GM12873 (cell line): ENCODE measurements at regions not wholly inside any gene's neighbourhood (a gene's known extent, or its start where the extent isn't known, plus 50 kb on each side); places are given as distances from the start of the nearest gene placed in this dataset.

Experiments used
- TF ChIP-seq, protein P1 (sequence below): IDR thresholded peaks from 2 replicates; pipeline ENCODE4 v1.5.1; 2012; ENCODE audit warnings: low read depth, mild to moderate bottlenecking, moderate library complexity, low read length, control low read depth; ENCODE audit not compliant: insufficient read depth; ENCODE audit errors: missing control alignments

DNA sequence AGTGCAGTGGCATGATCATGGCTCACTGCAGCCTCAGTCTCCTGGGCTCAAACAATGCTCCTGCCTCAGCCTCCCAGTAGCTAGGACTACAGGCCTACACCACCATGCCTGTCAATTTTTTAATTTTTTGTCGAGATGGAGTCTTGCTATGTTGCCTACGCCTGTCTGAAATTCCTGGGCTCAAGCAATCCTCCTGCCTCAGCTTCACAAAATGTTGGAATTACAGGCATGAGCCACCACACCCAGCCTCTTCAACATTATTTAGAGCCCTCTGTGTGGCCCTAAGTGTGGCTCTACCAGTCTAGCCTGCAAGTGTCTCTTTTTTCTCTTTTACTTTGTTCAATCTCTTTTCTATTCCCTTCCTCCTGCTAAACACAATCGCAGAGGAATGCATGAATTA is 154.4 kb upstream of the EPB41L4A start:
- TF ChIP-seq, protein P1, sequence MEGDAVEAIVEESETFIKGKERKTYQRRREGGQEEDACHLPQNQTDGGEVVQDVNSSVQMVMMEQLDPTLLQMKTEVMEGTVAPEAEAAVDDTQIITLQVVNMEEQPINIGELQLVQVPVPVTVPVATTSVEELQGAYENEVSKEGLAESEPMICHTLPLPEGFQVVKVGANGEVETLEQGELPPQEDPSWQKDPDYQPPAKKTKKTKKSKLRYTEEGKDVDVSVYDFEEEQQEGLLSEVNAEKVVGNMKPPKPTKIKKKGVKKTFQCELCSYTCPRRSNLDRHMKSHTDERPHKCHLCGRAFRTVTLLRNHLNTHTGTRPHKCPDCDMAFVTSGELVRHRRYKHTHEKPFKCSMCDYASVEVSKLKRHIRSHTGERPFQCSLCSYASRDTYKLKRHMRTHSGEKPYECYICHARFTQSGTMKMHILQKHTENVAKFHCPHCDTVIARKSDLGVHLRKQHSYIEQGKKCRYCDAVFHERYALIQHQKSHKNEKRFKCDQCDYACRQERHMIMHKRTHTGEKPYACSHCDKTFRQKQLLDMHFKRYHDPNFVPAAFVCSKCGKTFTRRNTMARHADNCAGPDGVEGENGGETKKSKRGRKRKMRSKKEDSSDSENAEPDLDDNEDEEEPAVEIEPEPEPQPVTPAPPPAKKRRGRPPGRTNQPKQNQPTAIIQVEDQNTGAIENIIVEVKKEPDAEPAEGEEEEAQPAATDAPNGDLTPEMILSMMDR, result no peak

DNA sequence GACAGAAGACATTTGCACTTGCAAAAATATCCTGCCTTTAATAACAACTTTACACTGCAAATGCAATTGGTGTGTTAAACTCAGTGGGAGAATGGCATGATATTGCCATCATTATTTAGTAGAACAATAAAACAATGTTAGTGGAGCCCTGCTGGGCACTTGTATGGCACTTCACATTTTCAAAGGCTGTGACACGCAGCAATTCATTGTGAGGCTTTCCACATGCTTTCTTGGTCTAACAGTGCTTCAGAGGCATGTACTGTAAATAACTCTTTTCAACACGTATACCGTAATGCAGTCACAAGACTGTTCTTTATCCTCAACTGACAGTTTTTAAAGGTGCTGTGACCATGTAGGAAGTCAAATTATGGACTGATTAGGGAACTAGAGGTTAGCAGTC is 155.5 kb upstream of the EPB41L4A start:
- TF ChIP-seq, protein P1, result no peak

DNA sequence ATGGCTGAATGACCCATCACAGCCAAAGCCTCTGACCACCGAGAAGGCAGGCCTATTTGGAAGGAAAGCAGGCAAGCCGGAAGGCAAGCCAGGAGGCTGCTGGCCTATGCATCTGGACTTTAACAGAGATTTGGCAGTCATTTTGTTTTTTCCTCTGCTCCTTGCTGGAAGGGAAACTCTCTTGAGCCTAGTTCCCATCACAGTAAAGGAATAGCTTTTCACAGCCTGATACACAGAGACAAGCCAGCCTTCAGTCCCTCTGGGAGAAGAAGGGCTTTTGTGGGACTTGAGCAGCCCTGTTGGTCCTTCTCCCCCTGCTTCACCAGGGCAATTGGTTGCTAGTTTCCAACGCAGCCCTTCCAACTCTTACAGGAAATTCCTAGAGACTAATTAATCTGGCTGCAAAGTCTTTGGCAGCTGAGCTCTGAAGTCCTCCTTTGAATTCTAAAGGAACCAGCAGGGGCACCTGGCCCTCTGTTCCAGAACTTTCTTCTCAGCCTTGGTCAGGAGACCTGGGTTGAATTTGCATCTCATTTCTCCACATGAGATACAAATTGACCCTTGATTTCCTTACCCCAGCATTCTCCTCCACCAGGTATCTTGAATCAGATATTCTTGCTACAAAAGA is 157.3 kb upstream of the EPB41L4A start:
- TF ChIP-seq, protein P1, result no peak

DNA sequence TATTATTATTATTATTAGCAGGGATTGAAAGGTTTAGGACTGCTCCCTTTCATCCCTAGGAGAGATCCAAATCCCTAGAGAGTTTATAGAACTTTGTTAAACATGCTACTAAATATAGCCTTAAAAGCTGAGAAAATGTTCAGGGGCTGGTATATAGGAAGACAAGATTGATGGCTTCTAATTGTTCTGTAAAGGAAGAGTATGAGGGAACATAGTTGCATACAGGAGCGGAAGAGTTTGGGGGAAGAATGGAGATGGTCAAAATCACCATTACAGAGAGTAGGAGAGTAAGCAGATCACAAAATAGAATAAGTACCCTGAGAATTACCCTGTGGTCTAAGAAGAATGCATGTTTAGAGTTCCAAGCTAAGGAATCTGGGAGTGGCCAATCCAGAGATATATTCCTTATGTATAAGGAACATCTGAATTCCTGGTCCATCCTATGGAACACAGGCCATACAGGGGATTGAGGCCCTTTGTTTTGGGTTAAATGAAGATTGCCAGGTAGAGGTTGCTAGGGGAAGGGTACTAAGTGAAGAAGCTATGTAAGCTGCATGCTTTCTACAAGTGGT is 158.0 kb upstream of the APC start:
- TF ChIP-seq, protein P1, result no peak

DNA sequence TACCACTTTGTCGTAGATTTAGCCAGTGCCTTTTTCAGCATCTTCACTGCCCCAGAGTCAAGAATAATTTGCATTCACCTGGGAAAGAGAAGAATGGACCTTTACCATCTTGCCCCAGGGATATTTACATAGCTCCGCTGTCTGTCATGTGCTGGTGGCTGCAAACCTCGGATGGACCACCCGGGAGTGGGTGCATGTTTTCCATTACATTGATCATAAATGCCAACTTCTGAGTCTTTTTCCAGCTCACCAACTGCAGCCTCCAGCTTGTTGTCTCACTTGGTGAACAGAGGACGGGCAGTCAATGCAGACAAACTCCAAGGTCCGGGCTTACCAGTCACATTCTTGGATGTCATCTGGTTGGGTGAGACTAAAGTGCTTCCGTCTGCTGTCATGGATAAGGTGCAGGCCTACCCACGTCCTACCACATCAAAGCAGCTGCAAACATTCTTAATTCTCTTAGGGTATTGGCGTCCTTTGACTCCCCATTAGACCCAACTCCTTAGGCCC is 155.8 kb upstream of the APC start:
- TF ChIP-seq, protein P1, result no peak

DNA sequence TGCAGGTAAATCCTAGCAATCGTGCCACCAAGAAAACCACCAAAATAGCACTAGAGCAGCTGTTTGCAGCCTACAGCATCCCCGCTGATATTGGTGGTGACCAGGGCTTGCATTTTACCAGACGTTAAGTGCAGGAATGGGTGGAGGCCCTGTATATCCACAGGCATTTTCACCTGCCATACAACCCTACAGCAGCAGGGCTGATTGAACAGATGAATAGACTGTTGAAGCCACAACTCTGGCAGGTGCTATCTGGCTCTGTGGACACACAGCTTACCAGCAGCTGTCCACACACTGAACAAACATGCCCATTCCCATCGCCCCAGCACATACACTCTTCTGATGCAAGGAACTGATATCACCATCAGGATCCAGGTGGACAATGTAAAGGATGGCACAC is 154.5 kb upstream of the APC start:
- TF ChIP-seq, protein P1, result no peak

DNA sequence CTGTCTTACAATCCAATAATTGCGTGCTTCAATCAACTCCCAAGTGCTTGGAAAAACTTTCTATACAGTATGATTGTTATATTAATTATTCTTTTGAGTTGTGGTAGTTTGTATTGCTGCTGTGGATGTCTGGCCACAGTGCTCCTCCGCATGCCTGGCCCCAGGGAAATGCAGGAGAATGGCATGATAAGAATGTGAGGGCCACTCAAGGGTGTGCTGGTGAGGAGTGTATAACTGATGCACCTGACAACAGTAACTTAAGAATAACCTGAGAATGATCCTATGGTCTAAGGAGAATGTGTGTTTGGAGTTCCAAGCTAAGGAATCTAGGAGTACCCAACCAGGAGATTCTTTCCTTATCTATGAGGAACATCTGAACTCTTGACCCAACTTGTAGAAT is 152.9 kb upstream of the APC start:
- TF ChIP-seq, protein P1, result no peak
